HUES64 (cell line): ENCODE measurements at regions not wholly inside any gene's neighbourhood (a gene's known extent, or its start where the extent isn't known, plus 50 kb on each side); places are given as distances from the start of the nearest gene placed in this dataset.
A peak's percentile ranks its signal among the peaks of the same experiment; 100 is the strongest.
"Not testable (repeated sequence)": the region's sequence is repeated elsewhere in the genome, so short reads cannot be mapped to it uniquely, and the experiment has no call there.

Experiments
- H3K27ac ChIP-seq: 2 replicates; pipeline ENCODE4 v1.7.0; 2013; ENCODE audit warnings: low read depth, low read length, inconsistent platforms
- H3K27me3 ChIP-seq: 2 replicates; pipeline ENCODE4 v1.6.1; 2013; ENCODE audit warnings: mild to moderate bottlenecking, low read length; ENCODE audit not compliant: insufficient read depth
- H3K36me3 ChIP-seq: 2 replicates; pipeline ENCODE4 v1.6.1; 2013; ENCODE audit warnings: mild to moderate bottlenecking, low read length; ENCODE audit not compliant: insufficient read depth
- H3K4me1 ChIP-seq: 2 replicates; pipeline ENCODE4 v1.6.1; 2013; ENCODE audit warnings: mild to moderate bottlenecking, low read length, moderate library complexity; ENCODE audit not compliant: insufficient read depth
- H3K4me3 ChIP-seq: 2 replicates; pipeline ENCODE4 v1.5.1; 2013; ENCODE audit warnings: mild to moderate bottlenecking, low read length, moderate library complexity
- H3K9ac ChIP-seq: 2 replicates; pipeline ENCODE4 v1.6.1; 2013; ENCODE audit warnings: mild to moderate bottlenecking, low read depth, low read length
- H3K9me3 ChIP-seq: 2 replicates; pipeline ENCODE4 v1.6.1; 2013; ENCODE audit warnings: low read depth, low read length; ENCODE audit not compliant: insufficient read depth
- WGBS: fragments of 150-250, 120-280 bp; methylation state at CpG from one replicate; pipeline ENCODE4 v1.1.7; 2013; ENCODE audit warnings: missing lambda C conversion rate; 5-methylcytosine and 5-hydroxymethylcytosine counted together

DNA sequence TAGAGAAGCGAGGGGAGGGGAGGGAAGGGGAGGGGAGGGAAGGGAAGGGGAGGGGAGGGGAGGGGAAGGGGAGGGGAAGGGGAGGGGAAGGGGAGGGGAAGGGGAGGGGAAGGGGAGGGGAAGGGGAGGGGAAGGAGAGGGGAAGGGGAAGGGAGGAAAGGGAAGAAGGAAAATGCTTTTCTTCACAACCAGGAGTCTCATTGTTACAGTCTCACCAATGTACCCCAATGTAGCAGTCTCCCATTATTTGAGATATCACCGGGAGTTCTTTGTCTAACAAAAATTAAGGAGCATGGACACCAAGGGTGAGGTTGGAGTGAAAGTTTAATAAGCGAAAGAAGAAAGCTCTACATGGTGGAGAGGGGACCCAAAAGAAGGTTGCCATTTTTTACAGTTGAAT is 1148.0 kb upstream of the ACVR2A start:
- H3K27me3 ChIP-seq, result not testable (repeated sequence)

DNA sequence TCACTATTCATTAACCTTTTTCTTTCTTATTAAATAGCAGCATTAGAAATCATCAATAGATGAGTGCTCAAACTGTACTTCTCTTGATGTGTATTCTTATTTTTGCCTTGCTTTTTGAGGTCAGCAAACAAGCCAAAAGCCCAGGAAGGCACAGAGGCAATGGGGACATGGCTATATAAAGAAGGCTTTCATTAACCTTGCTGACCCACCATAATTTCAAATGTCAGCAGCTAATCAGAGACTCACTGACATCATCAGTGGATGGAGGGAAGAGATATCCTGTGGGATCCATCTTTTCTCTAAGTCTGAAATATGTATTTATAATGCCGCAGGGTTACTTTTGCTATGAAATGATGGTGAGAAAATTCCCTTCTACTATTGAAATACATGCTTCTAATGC is 1162.8 kb upstream of the ACVR2A start:
- no peak overlapping the region for H3K9ac ChIP-seq
- H3K4me1 ChIP-seq, result peaks cover 12% of the 10 kb centered on the region
- no CpG with 5 or more reads among the region's 1 CpG for WGBS
- no peaks in the 10 kb centered on the region for H3K27me3 ChIP-seq
- peaks cover 4% of the 10 kb centered on the region; the same call in 1 of the 2 replicates for H3K9me3 ChIP-seq
- H3K4me3 ChIP-seq, result no peak overlapping the region
- H3K27ac ChIP-seq, result no peak overlapping the region
- H3K36me3 ChIP-seq, result no peaks in the 10 kb centered on the region

More for the DNA sequence above, 1148.0 kb upstream of the ACVR2A start:
- not testable (repeated sequence) for H3K4me3 ChIP-seq, H3K36me3 ChIP-seq, H3K9ac ChIP-seq, H3K27ac ChIP-seq
- H3K9me3 ChIP-seq, result peaks cover 17% of the 10 kb centered on the region
- WGBS, result 74% methylated on average over 2 of the region's 3 CpGs
- H3K4me1 ChIP-seq, result peaks cover 15% of the 10 kb centered on the region

DNA sequence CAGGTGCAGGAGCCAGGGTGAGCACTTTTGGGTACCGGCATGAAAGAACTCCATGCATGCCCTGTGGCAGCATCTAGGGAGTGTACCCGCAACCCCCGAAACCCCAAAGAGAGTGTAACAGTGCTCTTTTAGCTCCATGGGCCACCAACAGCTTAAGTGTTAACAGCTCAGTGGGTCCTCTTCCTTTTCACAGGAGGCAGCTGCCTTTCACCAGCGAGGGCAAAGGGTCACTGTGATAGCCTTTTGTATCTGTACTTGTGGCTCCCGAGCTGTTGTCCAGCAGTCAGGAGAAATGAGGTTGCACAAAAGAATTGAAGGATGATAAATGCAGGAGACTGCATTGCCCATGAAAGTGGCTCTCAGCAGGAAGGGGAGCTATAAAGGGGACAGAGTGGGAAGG is 1166.3 kb upstream of the ACVR2A start:
- Histone ChIP-seq H3K27ac (no peak overlapping the region), H3K9me3 (peaks cover 4% of the 10 kb centered on the region; the same call in 1 of the 2 replicates), H3K4me3 (no peak overlapping the region), H3K27me3 (no peaks in the 10 kb centered on the region), H3K36me3 (no peaks in the 10 kb centered on the region), H3K4me1 (peaks cover 9% of the 10 kb centered on the region), H3K9ac (no peak overlapping the region)
- 90% methylated on average over 5 of the region's 5 CpGs for WGBS

DNA sequence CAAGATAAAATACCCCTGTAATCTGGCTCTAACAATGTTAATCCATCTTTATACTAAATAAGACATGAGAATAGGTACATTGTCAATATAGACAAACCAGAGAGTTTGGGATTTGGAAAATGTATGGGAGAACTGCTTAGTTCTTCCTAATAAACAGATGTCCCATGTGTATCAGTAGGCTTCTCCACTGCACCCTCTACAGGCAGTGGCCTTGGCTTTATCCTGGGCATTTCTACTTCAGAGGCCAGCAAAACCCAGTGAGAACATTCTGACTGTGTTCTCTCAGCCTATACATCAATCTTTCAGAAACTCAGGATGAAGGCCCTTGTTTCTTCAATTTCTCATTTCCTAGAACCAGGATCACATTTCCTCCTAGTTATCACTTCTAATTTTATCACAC is 1167.5 kb upstream of the ACVR2A start:
- peaks cover 4% of the 10 kb centered on the region; the same call in 1 of the 2 replicates for H3K9me3 ChIP-seq
- no peak overlapping the region for H3K27ac ChIP-seq
- H3K27me3 ChIP-seq, result no peaks in the 10 kb centered on the region
- peaks cover 14% of the 10 kb centered on the region for H3K4me1 ChIP-seq
- H3K4me3 ChIP-seq, result no peak overlapping the region
- H3K9ac ChIP-seq, result no peak overlapping the region
- no peaks in the 10 kb centered on the region for H3K36me3 ChIP-seq

DNA sequence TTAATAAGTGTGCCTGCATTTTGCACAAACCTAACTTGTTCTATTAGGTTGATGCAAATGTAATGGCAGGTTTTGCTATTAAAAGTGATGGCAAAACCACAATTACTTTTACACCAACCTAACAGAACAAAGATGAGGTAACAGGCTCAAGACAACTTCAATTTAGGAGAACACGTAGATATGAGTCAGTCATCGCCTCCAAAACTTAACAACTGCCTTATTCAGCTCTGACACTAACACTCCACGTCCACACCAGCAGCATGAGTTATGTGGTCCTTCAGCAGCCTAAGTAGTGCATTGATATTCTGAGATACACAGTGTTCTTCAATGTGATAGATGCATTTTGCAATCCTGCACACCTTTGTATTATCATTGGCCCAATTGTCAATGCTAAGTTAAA is 1175.1 kb upstream of the ACVR2A start:
- 92% methylated on average over 3 of the region's 3 CpGs for whole genome bisulfite sequencing
- H3K9ac ChIP-seq, result no peak overlapping the region
- no peaks in the 10 kb centered on the region for H3K27me3 ChIP-seq
- no peaks in the 10 kb centered on the region for H3K36me3 ChIP-seq
- peaks cover 14% of the 10 kb centered on the region for H3K4me1 ChIP-seq
- H3K9me3 ChIP-seq, result no peaks in the 10 kb centered on the region
- H3K27ac ChIP-seq, result no peak overlapping the region
- no peak overlapping the region for H3K4me3 ChIP-seq

DNA sequence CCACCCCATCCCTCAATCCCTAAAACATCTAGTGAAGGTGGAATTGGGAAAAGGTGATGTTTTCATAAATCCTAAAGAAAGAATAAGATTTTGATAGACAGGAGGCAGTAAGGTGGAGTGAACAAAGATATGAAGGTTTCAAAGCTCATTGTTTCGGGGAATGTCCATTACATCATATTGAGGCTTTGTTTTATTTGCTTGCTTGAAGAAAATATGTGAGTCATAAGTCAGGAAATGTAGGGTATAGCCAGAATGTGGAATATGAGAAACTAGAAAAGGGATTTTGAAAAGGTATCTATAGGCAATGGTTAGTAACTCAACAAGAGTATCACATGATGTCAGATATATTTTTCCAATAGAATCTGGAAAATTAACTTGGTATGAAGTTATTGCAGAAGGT is 1178.5 kb upstream of the ACVR2A start:
- Histone ChIP-seq H3K4me3 (no peak overlapping the region), H3K27ac (no peak overlapping the region), H3K4me1 (peaks cover 4% of the 10 kb centered on the region), H3K36me3 (no peaks in the 10 kb centered on the region), H3K9ac (no peak overlapping the region), H3K9me3 (no peaks in the 10 kb centered on the region), H3K27me3 (no peaks in the 10 kb centered on the region)
- 92% methylated on average over 1 of the region's 1 CpG for WGBS

DNA sequence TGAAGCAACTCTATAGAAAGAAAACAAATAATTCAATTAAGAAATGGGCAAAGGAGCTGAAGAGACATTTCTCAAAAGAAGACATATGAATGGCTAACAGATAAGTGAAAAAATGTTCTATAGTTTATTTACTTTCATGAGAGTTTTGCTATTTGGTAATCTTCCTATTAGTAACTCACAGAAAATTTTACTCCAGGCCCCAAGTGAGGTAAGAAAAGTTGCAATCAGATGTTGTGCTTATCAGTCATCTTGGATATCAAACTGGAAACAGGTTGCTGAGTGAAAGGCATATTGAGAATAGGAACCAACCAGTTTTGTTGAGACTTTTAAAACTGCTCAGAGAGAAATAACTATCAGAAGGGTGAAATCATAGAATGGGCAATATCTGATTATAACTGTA is 1179.0 kb upstream of the ACVR2A start:
- H3K27ac ChIP-seq, result no peak overlapping the region
- H3K36me3 ChIP-seq, result no peaks in the 10 kb centered on the region
- H3K4me3 ChIP-seq, result no peak overlapping the region
- H3K9ac ChIP-seq, result no peak overlapping the region
- peaks cover 10% of the 10 kb centered on the region for H3K4me1 ChIP-seq
- no peaks in the 10 kb centered on the region for H3K27me3 ChIP-seq
- H3K9me3 ChIP-seq, result no peaks in the 10 kb centered on the region

DNA sequence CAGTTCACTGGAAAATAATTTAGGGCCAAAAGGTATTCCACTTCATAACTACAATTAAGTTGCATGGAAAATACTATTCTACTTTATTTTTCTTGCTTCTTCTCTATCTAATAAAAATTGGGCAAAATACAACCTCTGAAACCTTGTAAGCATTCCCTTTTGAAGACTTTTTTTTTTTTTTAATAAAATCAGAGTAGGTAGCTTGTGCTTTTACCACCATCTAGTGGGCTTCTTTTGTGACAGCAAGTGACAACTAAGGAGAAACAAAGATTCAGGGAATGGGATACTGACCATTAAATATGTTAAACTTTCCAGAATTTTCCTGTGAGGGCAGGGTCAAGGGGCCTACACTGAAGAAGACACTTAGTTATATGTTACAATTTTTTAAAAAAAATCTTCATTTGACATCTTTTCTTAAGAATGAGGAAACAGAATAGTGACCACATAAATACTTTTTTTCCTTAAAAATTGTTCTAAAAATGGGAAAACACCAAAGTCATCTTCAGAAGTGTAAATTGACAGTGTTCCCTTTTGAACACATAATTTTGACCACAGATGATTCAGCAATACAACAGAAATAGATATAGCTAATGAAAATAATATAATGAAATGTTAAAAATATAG is 1183.2 kb upstream of the ACVR2A start:
- H3K27ac ChIP-seq, result peak overlapping the region; percentile 15; the same call in 1 of the 2 replicates

DNA sequence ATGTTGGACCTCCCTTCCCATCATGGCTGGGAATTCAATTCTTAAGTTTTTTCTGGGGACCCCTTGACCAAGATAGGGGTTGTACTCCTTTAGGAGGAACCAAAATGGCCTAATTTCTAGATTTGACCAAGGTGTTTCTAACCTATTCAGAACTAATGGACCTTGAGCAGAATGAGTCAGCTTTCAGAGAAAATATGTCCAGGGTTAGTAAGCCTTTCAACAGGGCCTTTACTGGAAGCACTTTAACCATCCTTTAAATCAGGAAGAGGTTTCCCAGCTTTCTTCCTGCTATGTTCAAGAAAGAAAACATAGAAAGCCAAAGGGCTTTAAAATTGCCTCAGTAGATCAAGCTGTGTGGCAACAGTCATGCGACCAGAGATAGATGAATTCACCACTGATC is 1184.9 kb upstream of the ACVR2A start:
- H3K36me3 ChIP-seq, result peaks cover 16% of the 10 kb centered on the region; the same call in 1 of the 2 replicates
- peaks cover 15% of the 10 kb centered on the region for H3K9me3 ChIP-seq
- 98% methylated on average over 1 of the region's 1 CpG for WGBS
- no peak overlapping the region for H3K27ac ChIP-seq
- H3K27me3 ChIP-seq, result no peaks in the 10 kb centered on the region
- no peak overlapping the region for H3K9ac ChIP-seq
- H3K4me3 ChIP-seq, result no peak overlapping the region
- H3K4me1 ChIP-seq, result peaks cover 17% of the 10 kb centered on the region

More for the DNA sequence above, 1183.2 kb upstream of the ACVR2A start:
- Histone ChIP-seq H3K9ac (0 out of 2 replicates have a peak overlapping the region, but pooled peaks have one; percentile 16), H3K36me3 (peaks cover 10% of the 10 kb centered on the region; the same call in 1 of the 2 replicates), H3K4me1 (peaks cover 17% of the 10 kb centered on the region), H3K9me3 (peaks cover 10% of the 10 kb centered on the region), H3K4me3 (no peak overlapping the region), H3K27me3 (no peaks in the 10 kb centered on the region)

DNA sequence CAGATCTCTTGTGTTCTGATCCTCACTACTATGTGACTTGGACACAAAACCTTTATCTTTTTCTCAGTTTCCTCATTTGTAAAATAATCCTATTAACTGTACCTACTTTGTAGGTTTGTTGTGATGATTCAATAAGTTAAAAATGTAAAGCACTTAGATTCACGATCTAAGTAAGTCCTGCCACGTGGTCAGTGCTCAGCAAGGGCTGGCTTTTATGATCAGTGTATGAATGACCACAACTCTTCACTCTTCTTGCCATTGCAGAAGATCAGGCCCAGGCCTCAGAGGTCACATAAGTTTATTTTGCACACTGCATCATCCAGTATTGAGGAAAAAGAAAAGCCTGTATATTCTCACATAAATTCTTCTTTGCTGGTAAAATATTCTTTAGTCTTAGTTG is 1192.5 kb upstream of the ACVR2A start:
- Histone ChIP-seq H3K4me3 (no peak overlapping the region), H3K27ac (no peak overlapping the region), H3K4me1 (no peaks in the 10 kb centered on the region), H3K9ac (no peak overlapping the region), H3K36me3 (peaks cover 16% of the 10 kb centered on the region; the same call in 1 of the 2 replicates), H3K27me3 (no peaks in the 10 kb centered on the region), H3K9me3 (peaks cover 24% of the 10 kb centered on the region)
- WGBS, result 98% methylated on average over 2 of the region's 2 CpGs

DNA sequence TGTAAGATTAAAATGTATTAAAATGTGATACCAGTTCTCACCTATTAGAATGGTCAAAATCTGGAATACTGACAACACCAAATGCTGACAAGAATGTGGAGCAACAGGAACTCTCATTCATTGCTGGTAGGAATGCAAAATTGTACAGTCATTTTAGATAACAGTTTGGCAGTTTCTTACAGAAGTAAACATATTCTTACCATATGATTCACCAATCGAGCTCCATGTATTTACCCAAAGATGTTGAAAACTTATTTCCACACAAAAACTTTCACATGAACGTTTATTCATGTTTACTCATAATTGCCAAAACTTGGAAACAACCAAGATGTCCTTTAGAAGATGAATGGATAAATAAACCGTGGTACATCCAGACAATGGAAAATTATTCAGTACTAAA is 1193.5 kb upstream of the ACVR2A start:
- WGBS, result 98% methylated on average over 3 of the region's 3 CpGs
- Histone ChIP-seq H3K4me1 (no peaks in the 10 kb centered on the region), H3K9ac (no peak overlapping the region)

DNA sequence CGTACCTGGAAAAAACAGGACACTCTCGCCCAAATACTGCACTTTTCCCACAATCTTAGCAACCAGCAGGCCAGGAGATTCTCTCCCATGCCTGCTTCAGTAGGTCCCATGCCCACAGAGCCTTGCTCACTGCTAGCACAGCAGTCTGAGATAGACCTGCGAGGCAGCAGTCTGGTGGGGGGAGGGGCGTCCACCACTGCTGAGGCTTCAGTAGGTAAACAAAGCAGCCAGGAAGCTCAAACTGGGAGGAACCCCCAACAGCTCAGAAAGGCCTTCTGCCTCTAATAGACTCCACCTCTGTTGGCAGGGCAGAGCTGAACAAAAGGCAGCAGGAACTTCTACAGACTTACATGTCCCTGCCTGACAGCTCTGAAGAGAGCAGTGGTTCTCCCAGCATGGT is 1202.8 kb upstream of the ACVR2A start:
- WGBS, result 92% methylated on average over 4 of the region's 4 CpGs
- no peak overlapping the region for H3K9ac ChIP-seq
- H3K36me3 ChIP-seq, result no peaks in the 10 kb centered on the region
- H3K9me3 ChIP-seq, result peaks cover 6% of the 10 kb centered on the region
- no peak overlapping the region for H3K4me3 ChIP-seq
- H3K4me1 ChIP-seq, result no peaks in the 10 kb centered on the region
- H3K27me3 ChIP-seq, result no peaks in the 10 kb centered on the region
- H3K27ac ChIP-seq, result no peak overlapping the region

More for the DNA sequence above, 1193.5 kb upstream of the ACVR2A start:
- peaks cover 8% of the 10 kb centered on the region; the same call in 1 of the 2 replicates for H3K36me3 ChIP-seq
- H3K27ac ChIP-seq, result no peak overlapping the region
- no peak overlapping the region for H3K4me3 ChIP-seq
- H3K27me3 ChIP-seq, result no peaks in the 10 kb centered on the region
- peaks cover 14% of the 10 kb centered on the region for H3K9me3 ChIP-seq
